PC-3 (cell line): ENCODE measurements at regions not wholly inside any gene's neighbourhood (a gene's known extent, or its start where the extent isn't known, plus 50 kb on each side); places are given as distances from the start of the nearest gene placed in this dataset.

Experiments used
- EZH2 ChIP-seq: fragments of 300-600 bp; sonication (generic); IDR thresholded peaks from one replicate; pipeline ENCODE4 v1.6.1; 2017; ENCODE audit warnings: antibody characterized with exemption, mild to moderate bottlenecking, low read length; ENCODE audit not compliant: unreplicated experiment
- EZH2phosphoT487 ChIP-seq: fragments of 300-600 bp; sonication (generic); IDR thresholded peaks from 2 replicates; pipeline ENCODE4 v1.6.1; 2018; ENCODE audit warnings: mild to moderate bottlenecking, antibody characterized with exemption, low read length, borderline replicate concordance
- TF ChIP-seq, protein P1 (sequence below): fragments of 300-600 bp; sonication (generic); conservative IDR thresholded peaks from 2 replicates; pipeline ENCODE4 v1.5.1; 2017; ENCODE audit warnings: antibody characterized with exemption, low read depth, mild to moderate bottlenecking, low read length

DNA sequence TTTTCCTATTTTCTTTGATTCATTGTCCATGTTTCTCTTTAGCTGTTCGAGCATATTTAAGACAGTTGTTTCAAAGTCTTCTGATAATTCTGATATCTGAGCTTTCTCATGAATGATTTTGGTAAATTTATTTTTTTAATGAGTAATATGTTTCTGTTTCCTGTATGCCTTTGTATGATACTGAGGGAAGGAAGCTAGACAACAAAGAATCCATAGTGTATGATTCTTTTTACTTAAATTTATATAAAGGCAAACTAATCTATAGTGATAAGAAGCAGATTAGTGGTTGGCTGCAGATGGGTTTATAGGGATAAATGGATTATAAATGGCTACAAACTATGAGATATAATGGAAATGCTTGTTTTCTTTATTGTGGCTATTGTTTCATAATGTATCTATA lies 352.7 kb upstream of the CDH2 start:
- TF ChIP-seq, protein P1, sequence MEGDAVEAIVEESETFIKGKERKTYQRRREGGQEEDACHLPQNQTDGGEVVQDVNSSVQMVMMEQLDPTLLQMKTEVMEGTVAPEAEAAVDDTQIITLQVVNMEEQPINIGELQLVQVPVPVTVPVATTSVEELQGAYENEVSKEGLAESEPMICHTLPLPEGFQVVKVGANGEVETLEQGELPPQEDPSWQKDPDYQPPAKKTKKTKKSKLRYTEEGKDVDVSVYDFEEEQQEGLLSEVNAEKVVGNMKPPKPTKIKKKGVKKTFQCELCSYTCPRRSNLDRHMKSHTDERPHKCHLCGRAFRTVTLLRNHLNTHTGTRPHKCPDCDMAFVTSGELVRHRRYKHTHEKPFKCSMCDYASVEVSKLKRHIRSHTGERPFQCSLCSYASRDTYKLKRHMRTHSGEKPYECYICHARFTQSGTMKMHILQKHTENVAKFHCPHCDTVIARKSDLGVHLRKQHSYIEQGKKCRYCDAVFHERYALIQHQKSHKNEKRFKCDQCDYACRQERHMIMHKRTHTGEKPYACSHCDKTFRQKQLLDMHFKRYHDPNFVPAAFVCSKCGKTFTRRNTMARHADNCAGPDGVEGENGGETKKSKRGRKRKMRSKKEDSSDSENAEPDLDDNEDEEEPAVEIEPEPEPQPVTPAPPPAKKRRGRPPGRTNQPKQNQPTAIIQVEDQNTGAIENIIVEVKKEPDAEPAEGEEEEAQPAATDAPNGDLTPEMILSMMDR: no peak
- TF ChIP-seq EZH2 (no peak), EZH2phosphoT487 (no peak)
